GM13976 (cell line): ENCODE measurements at regions not wholly inside any gene's neighbourhood (a gene's known extent, or its start where the extent isn't known, plus 50 kb on each side); places are given as distances from the start of the nearest gene placed in this dataset.

Experiments
- DNase-seq: peaks from one replicate; pipeline ENCODE4 v3.0.0; 2012; ENCODE audit warnings: low spot score
- CTCF ChIP-seq: IDR thresholded peaks from 2 replicates; pipeline ENCODE4 v1.5.1; 2012; ENCODE audit warnings: borderline replicate concordance, mild to moderate bottlenecking; ENCODE audit not compliant: insufficient read depth; ENCODE audit errors: extremely low read depth, missing control alignments, control extremely low read depth
- in situ Hi-C: fragments of 300-500 bp; cut with MboI; formaldehyde crosslinking; loops from one replicate; pipeline ENCODE4 v1.12.0; 2022; ENCODE audit warnings: low sequenced_read_pairs, mixed read lengths, inconsistent platforms; ENCODE audit not compliant: unreplicated experiment

GRCh38 chr14:56394826-56395530 is 184.6 kb upstream of the TMEM260 start:
- no peak for DNase-seq
- in situ Hi-C loops = no loop called here
- TF ChIP-seq CTCF = no peak

GRCh38 chr14:56400109-56400825 is 179.3 kb upstream of the TMEM260 start:
- DNase-seq = no peak
- no peak for TF ChIP-seq CTCF
- in situ Hi-C loops = no loop called here

- DNase-seq = no peak
- no peak for TF ChIP-seq CTCF
- in situ Hi-C loops = no loop called here
Observed at GRCh38 chr14:56412468-56413434, 166.8 kb upstream of the TMEM260 start.

- in situ Hi-C loops = no loop called here
- no peak for TF ChIP-seq CTCF
- no peak for DNase-seq
Observed at GRCh38 chr14:56413721-56414120, 165.9 kb upstream of the TMEM260 start.

- DNase-seq = no peak
- TF ChIP-seq CTCF = no peak
- in situ Hi-C loops = no loop called here
Observed at GRCh38 chr14:56414236-56414635, 165.4 kb upstream of the TMEM260 start.

- no peak for TF ChIP-seq CTCF
- in situ Hi-C loops = no loop called here
- DNase-seq = no peak
Observed at GRCh38 chr14:56416213-56416612, 163.4 kb upstream of the TMEM260 start.
